ENCODE measurements at regions not wholly inside any gene's neighbourhood (a gene's known extent, or its start where the extent isn't known, plus 50 kb on each side); places are given as distances from the start of the nearest gene placed in this dataset.
"Not testable (repeated sequence)": the region's sequence is repeated elsewhere in the genome, so short reads cannot be mapped to it uniquely, and the experiment has no call there.

DNA sequence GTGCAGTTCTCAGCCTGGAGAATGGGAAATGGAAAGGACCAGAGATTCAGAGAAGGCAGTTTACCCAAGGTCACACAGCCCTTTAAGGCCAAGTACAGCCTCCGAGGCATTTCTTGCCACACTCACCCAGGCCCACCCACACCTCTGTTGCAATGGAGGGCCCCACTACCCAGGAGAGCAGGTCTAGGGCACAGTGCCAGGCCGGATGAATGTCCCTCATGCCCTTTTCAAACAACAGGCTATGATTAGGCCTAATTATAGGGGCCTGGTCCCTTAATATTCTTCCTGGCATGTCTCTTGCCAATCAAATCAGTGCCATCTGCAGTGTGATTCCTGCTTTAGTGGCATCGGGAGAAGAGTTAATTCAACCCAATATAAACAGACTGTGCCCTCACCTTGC lies 195.3 kb downstream of the KLRB1 start:
- H3K4me1 ChIP-seq (ENCODE audit: control insufficient read depth in 1 of 2, insufficient read depth in 2 of 2, low read length in 2 of 2); H3K27me3 ChIP-seq (ENCODE audit: insufficient read depth, low read length); H3K9me2 ChIP-seq (ENCODE audit: insufficient read depth); H3K9ac ChIP-seq (ENCODE audit: low read length); DNase-seq (ENCODE audit: low read depth, low spot score); intact Hi-C loops (cut with micrococcal nuclease); H3K4me2 ChIP-seq (ENCODE audit: low read length); BruUV-seq (replicated peaks); RAD21 ChIA-PET (ENCODE audit: low non-redundant PET in 1 of 2, low total read pairs in 2 of 2, uncharacterized antibody in 2 of 2, unreplicated experiment in 2 of 2); CTCF ChIA-PET; H3K36me3 ChIP-seq (ENCODE audit: control insufficient read depth in 1 of 2, insufficient read depth in 2 of 2, low read length in 2 of 2); H3K4me3 ChIP-seq (replicated peaks in 1 of 2; ENCODE audit: low read depth in 1 of 2, low read length in 2 of 2); ATAC-seq; H4K20me1 ChIP-seq (ENCODE audit: insufficient read depth); POLR2A ChIA-PET; H3K79me2 ChIP-seq (ENCODE audit: insufficient read depth, low read length); H3K9me3 ChIP-seq (ENCODE audit: control insufficient read depth in 1 of 2, insufficient read depth in 1 of 2, low read depth in 1 of 2, low read length in 2 of 2); H3K27ac ChIP-seq (ENCODE audit: low read depth, low read length); H2AFZ ChIP-seq (ENCODE audit: low read depth, low read length, poor library complexity, severe bottlenecking): not testable (repeated sequence)

DNA sequence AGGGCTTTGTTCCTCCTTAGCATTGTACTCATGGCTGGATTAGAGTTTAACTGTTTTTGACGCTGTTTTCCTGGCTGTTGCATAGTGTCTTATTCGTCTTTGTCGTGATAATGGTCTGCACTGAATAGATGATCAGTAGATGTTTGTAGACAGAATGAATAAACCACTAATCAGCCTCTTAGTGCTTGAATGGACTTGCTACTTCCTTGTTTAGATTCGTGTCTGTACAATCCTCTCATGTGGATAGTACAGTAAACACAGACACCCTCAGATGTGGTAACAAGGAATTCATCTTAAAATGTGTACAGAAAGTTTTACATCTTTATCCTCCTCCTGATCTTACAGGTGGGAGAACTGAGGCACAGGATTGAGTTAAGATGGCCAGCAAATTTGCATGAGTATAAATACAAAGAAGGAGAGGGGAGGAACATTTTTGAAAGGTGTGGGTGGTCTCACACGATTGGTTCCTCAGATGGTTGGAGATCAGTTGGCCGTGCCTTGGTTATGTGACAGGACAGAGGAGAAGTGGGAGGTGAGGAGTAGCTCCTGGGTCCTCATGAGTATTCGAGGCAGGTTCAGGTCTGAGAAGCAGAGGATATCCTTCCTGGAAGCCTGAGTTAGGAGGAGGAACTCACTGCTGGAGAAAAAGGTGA lies 196.0 kb downstream of the KLRB1 start:
- H3K4me2 ChIP-seq (ENCODE audit: low read length); H3K27ac ChIP-seq (ENCODE audit: low read depth, low read length); CTCF ChIA-PET; H3K4me1 ChIP-seq (ENCODE audit: control insufficient read depth in 1 of 2, insufficient read depth in 2 of 2, low read length in 2 of 2); H4K20me1 ChIP-seq (ENCODE audit: insufficient read depth); H3K79me2 ChIP-seq (ENCODE audit: insufficient read depth, low read length); H3K4me3 ChIP-seq (replicated peaks in 1 of 2; ENCODE audit: low read depth in 1 of 2, low read length in 2 of 2); H3K9me3 ChIP-seq (ENCODE audit: control insufficient read depth in 1 of 2, insufficient read depth in 1 of 2, low read depth in 1 of 2, low read length in 2 of 2); RAD21 ChIA-PET (ENCODE audit: low non-redundant PET in 1 of 2, low total read pairs in 2 of 2, uncharacterized antibody in 2 of 2, unreplicated experiment in 2 of 2); ATAC-seq; intact Hi-C loops (cut with micrococcal nuclease); DNase-seq (ENCODE audit: low read depth, low spot score); H3K27me3 ChIP-seq (ENCODE audit: insufficient read depth, low read length); BruUV-seq (replicated peaks); H3K9me2 ChIP-seq (ENCODE audit: insufficient read depth); H3K9ac ChIP-seq (ENCODE audit: low read length); H3K36me3 ChIP-seq (ENCODE audit: control insufficient read depth in 1 of 2, insufficient read depth in 2 of 2, low read length in 2 of 2); POLR2A ChIA-PET; H2AFZ ChIP-seq (ENCODE audit: low read depth, low read length, poor library complexity, severe bottlenecking): not testable (repeated sequence)

DNA sequence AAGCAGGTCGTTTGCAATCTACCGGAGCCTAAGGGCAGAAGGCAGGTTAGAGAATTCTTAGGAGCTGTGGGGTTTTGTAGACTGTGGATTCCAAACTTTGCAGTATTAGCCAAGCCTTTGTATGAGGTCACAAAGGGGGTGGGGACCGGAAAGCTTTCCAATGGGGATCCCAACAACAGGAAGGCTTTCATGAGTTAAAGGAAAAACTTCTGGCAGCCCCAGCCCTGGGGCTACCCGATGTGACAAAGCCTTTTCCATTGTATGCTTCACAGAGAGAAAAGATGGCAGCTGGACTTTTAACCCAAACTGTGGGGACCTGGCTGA lies 199.2 kb upstream of the PZP start:
- H3K9me2 ChIP-seq (ENCODE audit: insufficient read depth); intact Hi-C loops (cut with micrococcal nuclease); DNase-seq (ENCODE audit: low read depth, low spot score); CTCF ChIA-PET; H4K20me1 ChIP-seq (ENCODE audit: insufficient read depth); RAD21 ChIA-PET (ENCODE audit: low non-redundant PET in 1 of 2, low total read pairs in 2 of 2, uncharacterized antibody in 2 of 2, unreplicated experiment in 2 of 2); H3K36me3 ChIP-seq (ENCODE audit: control insufficient read depth in 1 of 2, insufficient read depth in 2 of 2, low read length in 2 of 2); BruUV-seq (replicated peaks); H2AFZ ChIP-seq (ENCODE audit: low read depth, low read length, poor library complexity, severe bottlenecking); H3K79me2 ChIP-seq (ENCODE audit: insufficient read depth, low read length); ATAC-seq; H3K9me3 ChIP-seq (ENCODE audit: control insufficient read depth in 1 of 2, insufficient read depth in 1 of 2, low read depth in 1 of 2, low read length in 2 of 2); POLR2A ChIA-PET; H3K27ac ChIP-seq (ENCODE audit: low read depth, low read length); H3K4me2 ChIP-seq (ENCODE audit: low read length); H3K4me1 ChIP-seq (ENCODE audit: control insufficient read depth in 1 of 2, insufficient read depth in 2 of 2, low read length in 2 of 2); H3K9ac ChIP-seq (ENCODE audit: low read length); H3K27me3 ChIP-seq (ENCODE audit: insufficient read depth, low read length); H3K4me3 ChIP-seq (replicated peaks in 1 of 2; ENCODE audit: low read depth in 1 of 2, low read length in 2 of 2): not testable (repeated sequence)

Data from HCT116 (cell line).